ENCODE measurements at regions not wholly inside any gene's neighbourhood (a gene's known extent, or its start where the extent isn't known, plus 50 kb on each side); places are given as distances from the start of the nearest gene placed in this dataset.

DNA sequence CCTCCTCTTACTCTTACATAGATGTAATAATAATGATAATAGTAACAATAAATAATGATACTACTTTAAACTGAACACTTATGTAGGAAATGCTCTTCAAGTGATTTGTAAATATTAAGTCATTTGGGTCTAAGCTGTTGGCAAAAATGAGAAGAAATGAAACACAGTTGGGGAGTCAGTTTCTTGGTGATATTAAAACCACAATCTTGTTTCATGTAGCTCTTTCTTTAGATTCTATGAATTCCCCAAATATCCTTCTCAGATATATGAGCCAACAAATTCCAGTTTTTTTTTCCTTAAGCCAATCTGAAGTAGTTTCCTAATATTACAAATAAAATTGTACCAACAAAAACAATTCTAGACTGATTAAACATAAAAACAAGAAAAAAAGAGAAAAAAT, 1115.6 kb upstream of the CNTN5 start:
- TF ChIP-seq, protein P1, sequence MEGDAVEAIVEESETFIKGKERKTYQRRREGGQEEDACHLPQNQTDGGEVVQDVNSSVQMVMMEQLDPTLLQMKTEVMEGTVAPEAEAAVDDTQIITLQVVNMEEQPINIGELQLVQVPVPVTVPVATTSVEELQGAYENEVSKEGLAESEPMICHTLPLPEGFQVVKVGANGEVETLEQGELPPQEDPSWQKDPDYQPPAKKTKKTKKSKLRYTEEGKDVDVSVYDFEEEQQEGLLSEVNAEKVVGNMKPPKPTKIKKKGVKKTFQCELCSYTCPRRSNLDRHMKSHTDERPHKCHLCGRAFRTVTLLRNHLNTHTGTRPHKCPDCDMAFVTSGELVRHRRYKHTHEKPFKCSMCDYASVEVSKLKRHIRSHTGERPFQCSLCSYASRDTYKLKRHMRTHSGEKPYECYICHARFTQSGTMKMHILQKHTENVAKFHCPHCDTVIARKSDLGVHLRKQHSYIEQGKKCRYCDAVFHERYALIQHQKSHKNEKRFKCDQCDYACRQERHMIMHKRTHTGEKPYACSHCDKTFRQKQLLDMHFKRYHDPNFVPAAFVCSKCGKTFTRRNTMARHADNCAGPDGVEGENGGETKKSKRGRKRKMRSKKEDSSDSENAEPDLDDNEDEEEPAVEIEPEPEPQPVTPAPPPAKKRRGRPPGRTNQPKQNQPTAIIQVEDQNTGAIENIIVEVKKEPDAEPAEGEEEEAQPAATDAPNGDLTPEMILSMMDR (IDR thresholded peaks at IDR 0.05), result no peak
- TF ChIP-seq EP300 (IDR thresholded peaks at IDR 0.05), result no peak
- no peak for TF ChIP-seq POLR2A (IDR thresholded peaks at IDR 0.05)
